AML-193 (cell line): ENCODE measurements at regions not wholly inside any gene's neighbourhood (a gene's known extent, or its start where the extent isn't known, plus 50 kb on each side); places are given as distances from the start of the nearest gene placed in this dataset.
"Not testable (repeated sequence)": the region's sequence is repeated elsewhere in the genome, so short reads cannot be mapped to it uniquely, and the experiment has no call there.

Experiments
- DNase-seq, 2 experiments: peaks; one replicate each; lab custom pipeline; 2025; lab: John Stamatoyannopoulos, UW

DNA sequence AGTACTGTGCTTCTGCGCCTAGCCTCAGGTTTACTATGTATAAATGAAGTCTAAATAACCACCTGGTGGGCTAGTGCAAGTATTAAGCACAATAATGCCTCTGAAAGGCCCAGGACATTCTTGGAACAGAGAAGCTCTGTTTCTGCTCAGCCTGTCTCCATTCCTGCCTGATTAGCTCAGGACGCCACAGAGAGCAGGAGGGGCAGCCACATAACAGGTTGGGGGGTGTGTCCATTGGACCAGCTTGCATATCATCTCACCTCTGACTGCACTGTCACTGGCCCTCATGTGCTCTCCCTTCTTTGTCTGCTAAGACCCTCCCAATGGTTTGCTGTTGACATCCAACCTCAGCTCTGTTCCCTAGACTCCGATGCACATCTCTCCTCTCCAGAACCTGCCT, 52.8 kb upstream of the IKZF1 start:
- no peak for DNase-seq

DNA sequence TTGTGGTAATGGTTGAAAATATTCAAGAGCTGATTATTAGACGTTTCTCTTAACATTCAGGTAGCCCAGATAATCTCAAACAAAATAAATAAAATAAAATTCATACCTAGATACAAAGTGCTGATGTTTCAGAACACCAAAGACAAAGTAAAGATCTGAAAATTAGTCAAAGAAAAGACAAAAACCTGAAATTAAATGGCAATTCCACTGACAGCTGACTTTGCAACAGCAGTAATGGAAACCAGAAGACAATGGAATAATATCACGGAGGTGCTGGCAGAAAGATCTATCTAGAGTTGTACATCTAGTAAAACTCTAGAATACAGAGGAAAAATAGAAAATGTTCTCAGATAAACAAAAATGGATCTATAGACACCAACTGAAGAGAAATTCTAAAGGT, 58.0 kb upstream of the IKZF1 start:
- DNase-seq = peak in 1 of 2 experiments; percentile 2

DNA sequence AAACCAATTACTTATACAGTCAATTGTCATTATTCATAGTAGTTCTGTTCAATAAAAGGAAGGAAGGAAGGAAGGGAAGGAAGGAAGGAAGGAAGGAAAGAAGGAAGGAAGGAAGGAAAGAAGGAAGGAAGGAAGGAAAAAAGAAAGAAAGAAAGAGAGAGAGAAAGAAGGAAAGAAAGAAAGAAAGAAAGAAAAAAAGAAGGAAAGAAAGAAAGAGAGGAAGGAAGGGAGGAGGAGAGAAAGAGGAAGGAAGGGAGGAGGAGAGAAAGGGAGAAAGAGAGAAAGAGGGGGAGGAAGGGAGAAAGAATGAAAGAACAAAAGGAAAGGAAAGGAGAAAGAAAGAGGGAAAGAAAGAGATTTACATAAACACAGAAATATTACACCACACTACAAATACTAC, 62.4 kb upstream of the IKZF1 start:
- DNase-seq = not testable (repeated sequence)

DNA sequence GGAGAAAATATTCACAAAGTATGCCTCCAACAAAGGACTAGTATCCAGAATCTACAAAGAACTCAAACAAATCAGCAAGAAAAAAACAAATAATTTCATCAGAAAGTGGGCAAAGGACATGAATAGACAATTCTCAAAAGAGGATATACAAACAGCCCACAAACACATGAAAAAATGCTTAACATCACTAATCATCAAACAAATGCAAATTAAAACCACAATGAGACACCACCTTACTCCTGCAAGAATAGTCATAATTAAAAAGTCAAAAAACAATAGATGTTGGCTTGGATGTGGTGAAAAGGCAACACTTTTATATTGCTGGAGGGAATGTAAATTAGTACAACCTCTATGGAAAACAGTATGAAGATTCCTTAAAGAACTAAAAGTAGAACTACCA, 63.8 kb upstream of the IKZF1 start:
- not testable (repeated sequence) for DNase-seq

DNA sequence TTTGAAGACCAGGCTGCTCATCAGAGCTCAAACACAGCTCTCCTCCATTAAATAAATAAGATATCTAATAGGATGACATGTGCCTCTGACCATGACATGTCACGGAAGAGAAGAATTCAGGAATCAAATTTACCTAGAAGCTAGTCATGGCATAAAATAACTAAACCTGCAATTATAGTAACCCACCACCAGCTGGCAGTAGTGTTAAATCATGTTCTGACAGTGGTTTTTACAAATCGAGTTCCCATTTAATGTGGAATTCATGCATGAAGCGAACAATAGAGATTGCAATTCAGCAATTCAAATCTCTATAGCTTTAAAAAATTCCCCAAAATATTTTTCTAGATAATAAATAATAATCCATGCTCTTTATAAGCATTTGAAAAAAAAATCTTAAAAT, 74.6 kb upstream of the IKZF1 start:
- DNase-seq = peak; percentile 48 to 59

DNA sequence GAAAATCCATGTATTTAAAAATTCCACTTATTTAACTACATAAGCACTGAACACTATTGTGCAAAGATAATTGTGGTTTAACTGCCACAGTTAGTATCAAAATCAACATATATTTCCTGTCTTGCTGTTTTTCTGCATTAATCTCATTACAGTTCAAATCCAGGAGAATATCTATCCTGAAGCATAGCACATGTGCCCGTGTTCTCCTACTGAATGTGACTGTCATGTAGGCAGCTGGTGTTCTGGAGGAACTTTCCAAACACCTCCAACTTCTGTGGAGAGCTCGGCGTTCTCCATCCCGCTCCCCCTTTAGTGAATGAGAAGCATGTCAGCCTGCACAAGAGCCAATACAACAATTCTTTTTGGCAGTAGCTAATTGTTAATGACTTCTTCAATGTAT, 76.4 kb upstream of the IKZF1 start:
- DNase-seq = no peak

DNA sequence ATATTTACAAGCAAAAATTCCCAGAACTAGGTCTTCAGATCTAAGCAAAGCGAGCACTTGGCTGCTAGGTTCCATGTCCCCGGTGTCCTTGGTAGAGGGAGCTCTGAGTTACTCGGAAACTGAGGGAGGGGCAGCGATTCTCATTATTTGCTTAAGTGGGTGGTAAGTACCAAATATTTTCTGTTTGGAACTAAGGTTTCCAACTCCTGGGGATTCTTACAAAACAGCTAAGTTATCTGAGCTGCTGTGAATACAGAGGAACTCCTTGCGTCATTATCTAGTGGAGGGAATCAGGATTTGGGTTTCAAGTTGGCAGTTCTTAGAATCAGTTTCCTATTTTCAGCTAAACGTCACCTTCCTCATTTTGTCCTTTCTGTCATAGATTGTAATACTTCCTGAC, 76.8 kb upstream of the IKZF1 start:
- DNase-seq = peak; percentile 70 to 79

DNA sequence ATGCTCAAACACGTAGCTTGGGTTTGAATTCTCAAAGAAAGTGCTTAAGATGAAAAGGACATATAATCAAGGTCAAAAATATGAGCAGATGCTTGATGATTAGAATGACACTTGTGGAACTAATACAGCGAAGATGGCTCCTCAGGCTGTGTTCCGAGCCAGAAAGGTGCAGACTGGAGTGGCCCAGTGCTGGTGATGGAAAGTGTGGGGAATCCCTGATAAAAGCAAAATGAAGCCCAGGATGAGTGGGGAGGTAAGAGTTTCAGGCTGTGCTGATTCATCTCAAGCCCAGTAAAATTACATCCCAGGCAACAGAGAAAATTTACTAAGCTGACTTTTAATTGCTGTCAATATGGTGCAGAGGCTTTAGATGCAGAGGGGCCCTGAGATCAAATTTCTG, 77.8 kb upstream of the IKZF1 start:
- DNase-seq = no peak

DNA sequence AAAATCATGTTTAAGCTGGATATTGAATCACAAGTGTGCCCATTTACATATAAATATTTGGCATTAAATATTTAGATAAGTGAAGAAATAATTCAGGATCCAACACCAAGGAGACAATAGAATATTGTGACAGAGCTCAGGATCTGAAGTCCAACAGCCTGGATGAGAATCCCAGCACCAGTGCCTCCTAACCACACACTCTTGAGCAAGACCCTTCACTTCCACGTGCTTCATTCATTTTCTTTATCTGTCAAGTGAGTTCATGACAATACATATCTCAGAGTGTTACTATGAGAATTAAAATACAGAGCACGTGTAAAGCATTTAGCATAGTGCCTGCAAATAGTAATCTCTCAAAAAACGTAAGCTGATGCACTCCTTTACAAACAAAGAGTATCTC, 78.4 kb upstream of the IKZF1 start:
- peak; percentile 36 to 51 for DNase-seq

DNA sequence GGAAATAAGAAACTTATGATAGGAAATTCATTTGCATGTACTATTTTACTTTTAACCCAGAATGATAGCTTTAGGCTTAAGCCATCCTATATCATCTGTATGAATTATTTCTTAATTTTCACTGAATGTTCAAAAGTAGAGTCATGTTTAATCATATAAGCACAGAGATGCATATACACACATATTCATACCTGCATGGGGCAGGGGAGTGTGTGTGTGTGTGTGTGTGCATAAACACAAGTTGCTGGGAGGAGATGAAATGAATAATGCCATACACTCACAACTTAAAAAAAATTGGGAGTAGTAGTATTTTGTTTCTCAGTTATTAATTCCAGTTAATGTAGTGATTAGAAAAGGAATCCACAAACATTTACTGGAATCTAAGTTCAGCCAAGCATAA, 83.1 kb upstream of the IKZF1 start:
- no peak for DNase-seq

DNA sequence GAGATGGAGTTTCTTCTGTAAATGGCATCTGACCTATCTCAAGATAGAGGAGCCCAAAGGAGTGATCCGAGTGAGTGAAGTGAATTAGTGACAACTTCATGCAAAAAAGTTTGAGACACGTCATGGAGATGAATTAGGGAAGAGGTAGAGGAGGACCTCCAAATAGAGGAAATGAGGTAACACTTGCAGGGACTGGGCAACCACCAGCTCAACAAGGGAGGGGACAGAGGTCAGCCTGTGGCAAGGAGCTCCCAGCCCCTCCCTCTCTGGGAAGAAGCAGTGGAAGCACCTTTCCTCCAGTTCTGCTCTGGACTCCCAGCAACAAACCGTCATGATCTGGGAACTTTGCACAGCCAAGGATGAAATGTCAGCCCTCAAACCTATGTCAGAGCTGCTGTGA, 83.5 kb upstream of the IKZF1 start:
- DNase-seq = peak; percentile 64 to 80

DNA sequence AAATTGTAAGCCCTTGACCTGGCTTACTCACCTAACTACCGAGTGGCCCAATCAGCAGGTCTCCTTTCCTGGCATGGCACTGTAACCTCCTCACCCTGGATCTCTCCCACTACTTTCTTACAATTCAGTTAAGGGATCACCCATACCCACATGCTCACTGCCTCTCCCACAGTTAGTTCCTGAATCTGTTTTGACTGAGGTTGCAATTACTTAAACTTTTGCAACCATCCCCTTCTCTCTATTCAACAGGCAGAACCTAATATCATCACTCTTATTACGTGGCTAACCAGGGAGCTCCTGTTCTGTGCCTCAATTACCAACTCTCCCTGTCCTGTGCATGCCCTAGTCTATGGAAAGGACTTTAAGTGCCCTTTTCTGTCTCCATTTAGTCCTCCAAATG, 84.2 kb upstream of the IKZF1 start:
- DNase-seq = peak; percentile 68 to 74

DNA sequence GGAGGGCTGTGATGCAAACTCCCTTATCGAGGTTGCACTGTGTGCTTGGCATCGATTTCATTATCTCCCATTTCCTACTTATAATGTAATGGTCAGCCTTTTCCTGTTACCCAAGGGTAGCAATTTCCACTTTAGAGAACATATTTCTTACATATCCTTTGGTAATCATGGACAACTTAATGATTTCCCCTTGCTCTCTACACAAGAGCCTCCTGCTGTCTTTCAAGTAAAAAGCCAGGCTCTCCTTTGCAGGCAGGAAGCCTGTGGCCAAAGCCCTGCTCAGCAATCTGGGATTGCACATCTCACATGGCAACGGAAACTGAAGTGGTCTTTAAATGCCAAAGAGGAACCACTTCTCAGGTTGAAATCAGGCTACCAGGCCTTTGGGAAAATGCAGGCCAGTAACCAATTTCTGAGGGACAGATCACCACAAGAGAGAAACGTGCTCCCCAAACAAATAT, 86.7 kb upstream of the IKZF1 start:
- peak; percentile 92 to 94 for DNase-seq

DNA sequence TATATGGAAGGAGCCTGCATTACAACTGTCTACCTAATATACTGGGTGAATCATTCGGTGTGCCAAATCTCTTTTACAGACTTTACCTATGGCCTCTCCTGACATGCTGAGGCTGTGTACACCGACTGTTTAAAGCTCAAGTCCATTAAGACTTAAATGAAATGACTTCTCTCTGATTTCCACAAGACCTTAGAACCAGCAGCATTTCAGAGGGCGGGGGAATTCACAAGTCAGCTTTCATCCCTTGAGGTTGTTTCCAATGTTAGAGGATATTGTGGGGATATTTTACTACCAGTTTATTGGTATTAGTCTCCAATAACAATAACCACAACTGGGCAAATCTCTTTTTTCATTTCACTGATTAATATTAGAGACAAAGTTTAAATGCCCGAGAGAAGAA, 87.1 kb upstream of the IKZF1 start:
- no peak for DNase-seq

DNA sequence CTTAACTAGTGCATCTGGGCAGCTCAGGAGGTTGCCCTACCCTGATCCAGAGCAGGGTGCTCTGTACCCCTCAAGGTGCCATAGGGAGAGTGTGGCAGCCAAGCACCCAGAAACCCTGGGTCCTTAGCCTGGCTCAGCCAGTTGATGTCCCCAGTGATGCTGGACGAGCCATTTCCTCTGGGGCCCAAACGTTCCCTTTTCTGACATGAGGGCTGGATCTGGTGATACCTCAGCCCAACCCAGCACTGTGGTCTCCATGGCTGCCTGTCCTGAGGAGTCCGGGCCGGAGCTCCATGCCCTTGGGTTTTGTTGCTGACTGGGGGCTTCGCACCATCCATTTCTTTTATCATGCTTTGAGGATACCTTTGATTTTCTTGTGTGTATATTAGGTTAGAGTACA, 87.9 kb upstream of the IKZF1 start:
- DNase-seq = no peak

DNA sequence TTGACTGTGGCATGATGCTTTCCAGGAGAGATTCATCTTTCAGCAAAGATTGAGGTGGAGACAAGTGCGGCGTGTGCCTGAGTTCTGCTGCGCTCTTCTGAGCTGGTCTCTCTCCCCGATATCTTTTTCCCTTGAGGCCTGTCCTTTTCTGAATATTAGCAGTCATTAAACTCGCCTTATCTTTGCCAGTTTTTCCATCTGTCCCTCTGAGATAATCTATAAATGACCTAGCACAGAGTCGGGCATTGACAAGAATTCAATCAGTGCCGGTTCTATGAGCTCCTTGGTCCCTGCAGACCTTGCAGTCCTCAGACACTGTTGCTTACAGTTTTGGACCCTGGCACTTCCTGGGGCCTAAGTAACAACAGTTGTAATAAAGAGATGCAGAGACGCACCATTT, 89.7 kb upstream of the IKZF1 start:
- DNase-seq = no peak

DNA sequence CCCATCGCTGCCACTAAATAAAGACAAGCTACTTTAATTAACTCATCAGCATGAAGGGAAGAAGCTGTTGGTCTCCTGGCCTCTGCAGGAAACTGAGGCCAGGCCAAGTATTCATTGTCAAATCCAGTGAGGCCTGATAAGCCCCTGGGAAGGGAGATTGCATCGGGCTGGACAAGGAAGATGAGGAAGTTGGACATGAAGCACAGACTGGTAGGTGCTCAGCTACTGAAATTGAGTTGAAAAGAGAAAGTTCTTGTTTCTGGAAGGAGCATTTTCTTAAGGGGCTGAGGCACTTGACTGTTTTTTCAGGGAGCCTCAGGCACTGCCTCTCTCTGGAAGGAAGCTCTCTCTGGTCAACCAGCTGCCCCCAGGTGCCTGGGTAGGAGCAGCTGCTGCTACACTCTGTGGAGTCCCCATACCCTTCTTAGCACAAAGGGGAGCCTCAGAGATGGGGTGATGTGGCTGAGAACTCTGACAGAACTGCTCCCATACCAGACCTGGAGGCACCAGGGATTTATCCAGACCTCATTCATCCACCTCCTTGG, 90.3 kb upstream of the IKZF1 start:
- DNase-seq = peak; percentile 34 to 43

DNA sequence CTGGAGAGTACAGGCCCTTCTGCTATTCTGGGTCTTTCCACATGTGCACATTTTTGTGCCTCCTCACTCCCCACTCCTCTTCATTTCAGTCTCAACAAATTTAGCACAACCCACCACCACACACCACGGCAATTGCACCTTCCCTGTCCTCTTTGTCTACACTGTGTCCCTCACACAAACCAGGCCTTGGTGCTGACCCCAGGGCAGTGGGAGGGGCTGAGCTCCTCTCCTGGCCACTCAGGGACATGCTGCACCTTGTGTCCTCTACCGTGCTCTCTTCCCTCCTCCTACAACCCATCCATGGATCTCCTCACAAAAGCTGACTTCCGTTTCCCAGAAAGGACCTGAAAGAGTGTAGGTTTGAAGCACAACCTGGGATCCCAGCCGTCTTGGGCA, 90.9 kb upstream of the IKZF1 start:
- no peak for DNase-seq

DNA sequence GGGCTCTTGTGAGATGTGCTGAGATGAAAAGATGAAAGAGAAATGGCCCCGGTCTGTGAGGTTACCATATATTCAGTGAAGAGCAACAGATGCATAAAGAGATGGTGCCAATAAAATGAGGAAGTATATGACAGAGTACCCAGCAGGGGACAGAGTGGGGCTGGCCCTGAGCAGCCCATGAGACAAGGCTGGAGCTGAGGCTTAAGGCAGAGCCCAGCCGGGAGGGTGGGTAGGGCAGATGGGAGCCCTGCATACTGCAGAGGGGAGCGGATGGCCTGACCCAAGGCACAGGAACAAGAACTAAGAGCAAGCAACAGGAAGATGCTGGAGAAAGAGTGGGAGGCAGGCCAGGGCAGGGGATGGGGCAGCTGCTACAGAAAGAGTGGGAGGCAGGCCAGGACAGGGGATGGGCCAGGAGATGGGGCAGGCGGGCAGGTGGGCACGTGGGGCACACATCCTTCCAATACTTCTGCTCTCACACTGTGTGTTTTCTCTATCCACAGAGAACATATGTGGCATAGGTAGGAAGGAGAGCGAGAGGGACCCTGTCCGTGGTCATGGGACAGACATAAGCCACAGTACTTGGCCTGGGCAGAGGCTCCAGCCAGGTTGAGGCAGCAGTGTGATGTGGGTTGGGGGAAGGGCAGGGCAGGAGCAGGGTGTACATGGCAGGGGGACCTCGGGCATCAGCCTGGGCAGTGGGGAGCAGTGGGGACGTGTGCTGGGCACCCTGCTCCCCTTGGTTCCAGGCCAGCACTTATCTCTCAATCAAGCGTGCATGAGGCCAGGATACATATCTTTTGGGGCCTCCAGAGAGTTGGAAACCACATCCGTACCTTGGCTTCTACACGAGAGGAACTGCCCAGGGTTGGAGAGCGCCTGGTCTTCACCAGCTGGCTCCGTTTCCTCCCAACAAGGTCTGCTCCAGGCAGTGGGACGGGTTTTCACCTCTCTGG, 91.6 kb upstream of the IKZF1 start:
- DNase-seq = peak; percentile 91 to 94

DNA sequence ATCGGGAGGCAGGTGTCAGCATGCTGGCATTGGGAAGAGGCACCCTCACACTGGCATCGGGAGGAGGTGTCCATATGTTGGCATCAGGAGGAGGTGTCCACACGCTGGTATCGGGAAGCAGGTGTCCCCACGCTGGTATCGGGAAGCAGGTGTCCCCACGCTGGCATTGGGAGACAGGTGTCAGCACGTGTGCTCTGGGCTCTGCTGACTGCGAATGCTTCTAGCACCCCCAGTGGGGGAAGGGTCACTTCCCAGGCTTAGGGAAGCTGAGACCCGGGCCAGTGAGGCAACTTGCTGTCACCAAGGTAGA, 92.5 kb upstream of the IKZF1 start:
- no peak for DNase-seq

DNA sequence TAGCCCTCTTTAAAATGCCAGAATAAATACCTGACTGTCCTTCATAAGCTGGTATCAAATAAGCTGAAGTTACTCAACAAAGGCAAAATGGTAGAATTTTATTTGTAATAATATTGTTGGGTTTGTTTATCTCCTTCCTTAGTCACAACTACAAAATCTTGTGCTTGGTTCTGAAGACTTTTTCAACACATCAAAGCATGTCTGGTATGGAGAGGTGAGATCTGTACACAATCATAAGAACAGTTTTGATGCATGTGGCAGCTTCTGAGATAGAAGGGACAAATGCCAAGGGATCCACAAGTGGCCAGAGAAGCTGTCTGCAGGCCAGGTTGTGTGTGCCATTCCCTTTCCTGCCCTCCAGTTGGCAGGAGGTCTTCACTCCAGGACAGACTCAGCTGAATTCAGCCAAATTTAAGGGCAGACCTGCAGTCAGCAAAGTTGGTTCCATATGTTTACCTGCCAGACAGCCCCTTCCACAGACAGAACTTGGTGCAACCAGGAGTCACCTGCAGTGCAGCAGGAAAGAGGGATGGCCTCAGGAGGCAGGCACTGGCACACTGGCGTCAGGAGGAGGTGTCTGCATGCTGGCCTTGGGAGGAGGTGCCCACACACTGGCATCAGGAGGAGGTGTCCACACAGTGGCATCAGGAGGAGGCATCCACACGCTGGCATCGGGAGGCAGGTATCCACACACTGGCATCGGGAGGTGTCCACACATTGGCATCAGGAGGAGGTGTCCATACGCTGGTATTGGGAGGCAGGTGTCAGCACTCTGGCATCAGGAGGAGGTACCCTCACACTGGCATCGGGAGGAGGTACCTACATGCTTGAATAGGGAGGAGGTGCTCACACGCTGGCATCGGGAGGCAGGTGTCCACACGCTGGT, 93.1 kb upstream of the IKZF1 start:
- DNase-seq = no peak

DNA sequence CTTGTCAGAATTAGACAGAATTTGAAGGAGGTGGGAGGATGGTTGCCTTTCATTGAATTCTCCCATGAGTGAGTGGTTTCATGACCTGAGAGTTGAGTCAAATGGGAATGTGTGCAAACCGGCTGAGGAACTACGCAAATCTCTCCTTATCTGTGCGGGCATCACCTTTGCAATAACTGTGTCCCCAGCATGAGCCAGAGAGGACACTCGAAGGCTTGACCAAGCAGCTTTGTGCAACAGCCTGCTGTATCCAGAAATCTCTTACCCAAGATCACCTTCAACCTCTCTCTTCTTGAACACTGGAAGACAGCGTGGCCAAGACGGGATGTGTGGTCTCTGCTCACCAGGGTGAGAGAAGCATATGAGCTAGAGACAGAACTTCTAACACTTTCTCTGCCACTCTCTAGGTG, 93.8 kb upstream of the IKZF1 start:
- DNase-seq = no peak
